ENCODE measurements at regions not wholly inside any gene's neighbourhood (a gene's known extent, or its start where the extent isn't known, plus 50 kb on each side); places are given as distances from the start of the nearest gene placed in this dataset.

GRCh38 chr11:92659793-92660192 lies 309.7 kb upstream of the MTNR1B start:
- no peak for ATAC-seq
- H3K4me1 Mint-ChIP-seq = peaks cover 13% of the 10 kb centered on the region

More at GRCh38 chr11:92659793-92660192, 309.7 kb upstream of the MTNR1B start:
- DNase-seq (ENCODE audit: low spot score) = no peak
- Histone ChIP-seq H3K9me2 (ENCODE audit: insufficient read depth) (peaks cover 11% of the 10 kb centered on the region; the same call in 1 of the 2 replicates), H3K4me3 (no peak overlapping the region), H3F3A (replicated peaks; ENCODE audit: low read depth) (no peaks in the 10 kb centered on the region), H3K4me2 (no peak overlapping the region), H3K36me3 (ENCODE audit: insufficient read depth) (no peaks in the 10 kb centered on the region), H4K20me1 (replicated peaks; ENCODE audit: insufficient read depth) (no peaks in the 10 kb centered on the region), H2AFZ (no peak overlapping the region), H3K79me2 (replicated peaks; ENCODE audit: insufficient read depth) (no peaks in the 10 kb centered on the region), H3K27me3 (ENCODE audit: insufficient read depth) (no peaks in the 10 kb centered on the region), H3K27ac (ENCODE audit: low read depth) (no peak overlapping the region), H3K4me1 (ENCODE audit: insufficient read depth) (peaks cover 7% of the 10 kb centered on the region; the same call in 1 of the 2 replicates)
- Mint-ChIP-seq H3K27ac (no peak overlapping the region), H3K36me3 (ENCODE audit: low read depth) (no peaks in the 10 kb centered on the region), H3K9me3 (no peaks in the 10 kb centered on the region), H3K4me3 (no peak overlapping the region), H3K27me3 (ENCODE audit: insufficient read depth, low read depth, poor library complexity) (peaks cover 2% of the 10 kb centered on the region)
- TF ChIP-seq ZNF462 (CRISPR knock-in tag; IDR thresholded peaks at IDR 0.05) (no peak), POLR2AphosphoS5 (IDR thresholded peaks at IDR 0.05; ENCODE audit: low read depth) (no peak), ETS1 (IDR thresholded peaks at IDR 0.05) (no peak), ZNF331 (CRISPR knock-in tag; IDR thresholded peaks at IDR 0.05; ENCODE audit: low read depth) (no peak), EZH2phosphoT487 (IDR thresholded peaks at IDR 0.05; ENCODE audit: unreplicated experiment) (no peak), JUNB (IDR thresholded peaks at IDR 0.05; ENCODE audit: unreplicated experiment) (no peak), CTCF (conservative IDR thresholded peaks at IDR 0.05; ENCODE audit: low read depth in 2 of 2) (no peak), CREB1 (CRISPR knock-in tag; IDR thresholded peaks at IDR 0.05; ENCODE audit: low read depth) (no peak), ZNF114 (CRISPR knock-in tag; IDR thresholded peaks at IDR 0.05) (no peak), REST (IDR thresholded peaks at IDR 0.05; ENCODE audit: unreplicated experiment) (no peak), STAT1 (IDR thresholded peaks at IDR 0.05; ENCODE audit: unreplicated experiment) (no peak), NANOG (IDR thresholded peaks at IDR 0.05; ENCODE audit: borderline replicate concordance) (no peak), EZH2 (IDR thresholded peaks at IDR 0.05; ENCODE audit: low read depth, unreplicated experiment) (no peak)

Data from GM23338 (cell line).